Thoracic aorta (tissue), 2 donors: ENCODE measurements at regions not wholly inside any gene's neighbourhood (a gene's known extent, or its start where the extent isn't known, plus 50 kb on each side); places are given as distances from the start of the nearest gene placed in this dataset.

Source experiments
- ATAC-seq: fragments of 150-250 bp; one replicate; pipeline ENCODE4 v1.8.0; 2017; ENCODE audit warnings: low read depth; ENCODE audit not compliant: insufficient number of reproducible peaks, low FRiP score
- DNase-seq: peaks from one replicate; pipeline ENCODE4 v3.0.0-alpha.2; 2020; ENCODE audit warnings: low spot score
- H3K27ac ChIP-seq, 2 donors: fragments of 200-600 bp; sonication (generic); 1 replicate in 1 of 2; 2 replicates in 1 of 2; pipeline ENCODE4 v1.5.1; 2016; ENCODE audit warnings: mild to moderate bottlenecking in 2 of 2, moderate library complexity in 2 of 2
- H3K27me3 ChIP-seq: fragments of 200-600 bp; sonication (generic); replicated peaks from 2 replicates; pipeline ENCODE4 v1.6.0; 2016; ENCODE audit warnings: mild to moderate bottlenecking; ENCODE audit not compliant: insufficient read depth
- H3K36me3 ChIP-seq: fragments of 200-600 bp; sonication (generic); one replicate; pipeline ENCODE4 v1.5.1; 2016
- H3K4me1 ChIP-seq, 2 donors: fragments of 200-600 bp; sonication (generic); 1 replicate in 1 of 2; 2 replicates in 1 of 2; pipeline versions ENCODE4 v1.5.1 to v1.6.0; 2016; ENCODE audit warnings: low read depth in 2 of 2, mild to moderate bottlenecking in 1 of 2; ENCODE audit not compliant: control insufficient read depth in 1 of 2
- H3K4me3 ChIP-seq: fragments of 200-600 bp; sonication (generic); 2 replicates; pipeline ENCODE4 v1.5.1; 2016; ENCODE audit warnings: mild to moderate bottlenecking
- H3K9me3 ChIP-seq: fragments of 200-600 bp; sonication (generic); 2 replicates; pipeline ENCODE4 v1.5.1; 2016
- CTCF ChIP-seq: fragments of 200-600 bp; sonication (generic); IDR thresholded peaks from one replicate; pipeline ENCODE4 v1.5.1; 2019; ENCODE audit warnings: antibody characterized with exemption

- no peak for TF ChIP-seq CTCF
- DNase-seq (no peak), ATAC-seq (no peak)
- peaks cover 8 to 24% of the 10 kb centered on the region in 2 donors for H3K4me1 ChIP-seq
- no peaks in the 10 kb centered on the region for H3K27me3 ChIP-seq
- no peaks in the 10 kb centered on the region for H3K9me3 ChIP-seq
- no peak overlapping the region for H3K27ac ChIP-seq
- H3K4me3 ChIP-seq: no peak overlapping the region
- no peaks in the 10 kb centered on the region for H3K36me3 ChIP-seq
These were observed 625.7 kb upstream of the ANKRD30A start for GRCh38 chr10:36499693-36500092.

GRCh38 chr10:36496758-36497157 is 628.6 kb upstream of the ANKRD30A start:
- TF ChIP-seq CTCF: no peak
- no peak overlapping the region for H3K27ac ChIP-seq
- H3K36me3 ChIP-seq: no peaks in the 10 kb centered on the region
- H3K9me3 ChIP-seq: no peaks in the 10 kb centered on the region
- peaks cover 19 to 51% of the 10 kb centered on the region in 2 donors for H3K4me1 ChIP-seq
- H3K4me3 ChIP-seq: no peak overlapping the region
- DNase-seq: no peak
- no peak for ATAC-seq
- H3K27me3 ChIP-seq: no peaks in the 10 kb centered on the region

GRCh38 chr10:36494371-36494770 is 631.0 kb upstream of the ANKRD30A start:
- Histone ChIP-seq H3K4me3 (no peak overlapping the region), H3K27me3 (no peaks in the 10 kb centered on the region), H3K27ac (peak overlapping the region; percentile 15 to 80), H3K4me1 (peaks cover 27 to 75% of the 10 kb centered on the region in 2 donors), H3K9me3 (no peaks in the 10 kb centered on the region), H3K36me3 (no peaks in the 10 kb centered on the region)
- DNase-seq: no peak
- ATAC-seq: no peak
- TF ChIP-seq CTCF: no peak

GRCh38 chr10:36493516-36493880 is 631.9 kb upstream of the ANKRD30A start:
- H3K9me3 ChIP-seq: no peaks in the 10 kb centered on the region
- H3K27ac ChIP-seq: peak overlapping the region; percentile 24 to 80
- H3K36me3 ChIP-seq: no peaks in the 10 kb centered on the region
- ATAC-seq (no peak), DNase-seq (no peak)
- TF ChIP-seq CTCF: no peak
- H3K4me3 ChIP-seq: no peak overlapping the region
- H3K27me3 ChIP-seq: no peaks in the 10 kb centered on the region
- peaks cover 31 to 83% of the 10 kb centered on the region in 2 donors for H3K4me1 ChIP-seq

GRCh38 chr10:36492590-36493515 is 632.5 kb upstream of the ANKRD30A start:
- no peak for DNase-seq
- Histone ChIP-seq H3K27me3 (no peaks in the 10 kb centered on the region), H3K4me1 (peaks cover 31 to 86% of the 10 kb centered on the region in 2 donors), H3K4me3 (no peak overlapping the region), H3K36me3 (no peaks in the 10 kb centered on the region), H3K27ac (peak overlapping the region; percentile 24 to 80), H3K9me3 (no peaks in the 10 kb centered on the region)
- no peak for TF ChIP-seq CTCF
- no peak for ATAC-seq
